WI38 (cell line): ENCODE measurements at regions not wholly inside any gene's neighbourhood (a gene's known extent, or its start where the extent isn't known, plus 50 kb on each side); places are given as distances from the start of the nearest gene placed in this dataset.

Experiments used
- H3K4me3 ChIP-seq: 2 replicates; pipeline ENCODE4 v1.5.1; 2011; ENCODE audit warnings: low read depth, mild to moderate bottlenecking, control low read depth, low read length
- CTCF ChIP-seq: IDR thresholded peaks from 2 replicates; pipeline ENCODE4 v1.5.1; 2012; ENCODE audit warnings: low read depth, mild to moderate bottlenecking, control low read depth, low read length

GRCh38 chr2:12087671-12088380 is 341.4 kb downstream of the LPIN1 start:
- no peak for TF ChIP-seq CTCF
- H3K4me3 ChIP-seq, result no peak overlapping the region

- TF ChIP-seq CTCF, result no peak
- no peak overlapping the region for H3K4me3 ChIP-seq
Observed at GRCh38 chr2:12089001-12089400, 342.6 kb downstream of the LPIN1 start.

- no peak for TF ChIP-seq CTCF
- H3K4me3 ChIP-seq, result no peak overlapping the region
Observed at GRCh38 chr2:12089496-12089895, 343.1 kb downstream of the LPIN1 start.

- no peak for TF ChIP-seq CTCF
- H3K4me3 ChIP-seq, result no peak overlapping the region
Observed at GRCh38 chr2:12090072-12090471, 343.6 kb downstream of the LPIN1 start.

GRCh38 chr2:12090590-12090989 is 344.2 kb downstream of the LPIN1 start:
- H3K4me3 ChIP-seq, result no peak overlapping the region
- TF ChIP-seq CTCF, result no peak

GRCh38 chr2:12091201-12091806 is 344.9 kb downstream of the LPIN1 start:
- H3K4me3 ChIP-seq, result no peak overlapping the region
- TF ChIP-seq CTCF, result no peak

- no peak overlapping the region for H3K4me3 ChIP-seq
- no peak for TF ChIP-seq CTCF
Observed at GRCh38 chr2:12094134-12094533, 347.7 kb downstream of the LPIN1 start.
